ENCODE measurements at regions not wholly inside any gene's neighbourhood (a gene's known extent, or its start where the extent isn't known, plus 50 kb on each side); places are given as distances from the start of the nearest gene placed in this dataset.

- Histone ChIP-seq H3K14ac (ENCODE audit: insufficient read depth, low read length) (no peak overlapping the region), H2BK5ac (ENCODE audit: insufficient read length, low read length) (no peak overlapping the region), H3K9me3 (ENCODE audit: control insufficient read depth, low read depth, low read length) (no peaks in the 10 kb centered on the region), H3K79me2 (ENCODE audit: insufficient read depth, low read length) (no peaks in the 10 kb centered on the region), H3K9ac (ENCODE audit: extremely low read depth, insufficient read length, low read length) (no peak overlapping the region), H2BK20ac (ENCODE audit: low read depth, low read length, poor library complexity, severe bottlenecking) (no peak overlapping the region), H4K5ac (ENCODE audit: insufficient read length, low read depth, low read length) (no peak overlapping the region), H2AK5ac (ENCODE audit: insufficient read length, low read length) (no peak overlapping the region), H3K23ac (ENCODE audit: insufficient read length, low read depth, low read length) (no peak overlapping the region), H3K27ac (ENCODE audit: insufficient read length, low read depth, low read length) (no peak overlapping the region), H4K91ac (ENCODE audit: insufficient read length, low read depth, low read length) (no peak overlapping the region), H3K56ac (ENCODE audit: insufficient read length, low read depth, low read length) (no peak overlapping the region), H3T11ph (ENCODE audit: low read length) (no peak overlapping the region), H2BK12ac (ENCODE audit: insufficient read length, low read depth, low read length) (no peak overlapping the region), H2AFZ (ENCODE audit: low read length) (no peak overlapping the region), H2BK15ac (ENCODE audit: low read depth, low read length) (no peak overlapping the region), H3K4me2 (ENCODE audit: insufficient read depth, insufficient read length, low read length) (no peak overlapping the region), H4K20me1 (ENCODE audit: control insufficient read depth, insufficient read depth, insufficient read length) (no peaks in the 10 kb centered on the region), H3K18ac (ENCODE audit: insufficient read length, low read depth, low read length) (no peak overlapping the region), H3K4ac (ENCODE audit: low read depth, low read length) (no peak overlapping the region), H2BK120ac (ENCODE audit: low read depth, low read length, poor library complexity, severe bottlenecking) (no peak overlapping the region), H4K8ac (replicated peaks; ENCODE audit: insufficient read length, low read depth, low read length) (no peak overlapping the region), H3K23me2 (ENCODE audit: insufficient read length, low read depth, low read length, poor library complexity, severe bottlenecking) (no peaks in the 10 kb centered on the region), H3K4me1 (ENCODE audit: insufficient read depth, low read length) (no peaks in the 10 kb centered on the region), H3K79me1 (ENCODE audit: insufficient read depth, low read depth, low read length, poor library complexity, severe bottlenecking) (no peaks in the 10 kb centered on the region), H3K27me3 (ENCODE audit: insufficient read depth, low read length) (no peaks in the 10 kb centered on the region)
- no peak overlapping the region for H3K4me3 Mint-ChIP-seq
- no CpG with 5 or more reads among the region's 2 CpGs for WGBS (ENCODE audit: extremely low coverage, insufficient read length, low lambda C conversion rate)
- H3K36me3 Mint-ChIP-seq (ENCODE audit: insufficient read depth in 1 of 3, low read depth in 3 of 3) = no peaks in the 10 kb centered on the region
- no peak overlapping the region for H3K27ac Mint-ChIP-seq
- peaks cover 3% of the 10 kb centered on the region; the same call in 1 of the 2 replicates for H3K27me3 Mint-ChIP-seq (ENCODE audit: low read depth)
- no peak for TF ChIP-seq CTCF (conservative IDR thresholded peaks at IDR 0.05)
- DNase-seq = no peak
- H3K9me3 Mint-ChIP-seq = no peaks in the 10 kb centered on the region
- 0 out of 4 replicates have a peak, but pooled peaks cover 2% of the 10 kb centered on the region in 2 experiments for H3K4me1 Mint-ChIP-seq
Observed at GRCh38 chr10:118511711-118512110, 83.7 kb downstream of the PRLHR start.
